Tibial nerve (tissue), 4 donors: ENCODE measurements at regions not wholly inside any gene's neighbourhood (a gene's known extent, or its start where the extent isn't known, plus 50 kb on each side); places are given as distances from the start of the nearest gene placed in this dataset.

ENCODE experiments used
- EP300 ChIP-seq, 2 donors: sonication (generic); formaldehyde crosslinking; IDR thresholded peaks; one replicate each; pipeline ENCODE4 v1.6.1; 2017; ENCODE audit warnings: antibody characterized with exemption in 2 of 2, mild to moderate bottlenecking in 1 of 2
- TF ChIP-seq, protein P1 (sequence below), 5 experiments: fragments of 200-600 bp in 3 of 5; fragments of 450-650 bp in 2 of 5; sonication (generic) in 3 of 5; IDR thresholded peaks; one replicate each; pipeline ENCODE4 v1.5.1; 2016 to 2019; ENCODE audit warnings: antibody characterized with exemption in 5 of 5, mild to moderate bottlenecking in 3 of 5, moderate library complexity in 2 of 5

DNA sequence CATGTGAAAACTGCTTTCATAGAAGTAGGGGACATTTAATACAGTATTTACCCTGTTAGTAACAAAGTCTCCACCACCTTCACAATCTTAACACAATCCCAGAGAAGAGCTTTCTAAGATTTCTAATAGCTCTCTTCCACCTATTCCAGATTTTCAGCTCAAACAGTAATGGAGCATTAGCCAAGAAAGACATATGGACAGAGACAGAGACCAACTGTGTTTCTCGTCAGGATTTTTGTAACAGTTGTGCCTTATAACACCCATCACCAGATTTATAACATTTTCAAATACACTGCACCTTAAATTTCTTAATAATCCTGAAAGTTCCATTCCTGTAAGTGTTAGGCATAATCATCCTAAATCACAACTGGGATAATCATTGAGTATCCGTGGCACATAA lies 321.2 kb upstream of the TMTC1 start:
- TF ChIP-seq, protein P1, sequence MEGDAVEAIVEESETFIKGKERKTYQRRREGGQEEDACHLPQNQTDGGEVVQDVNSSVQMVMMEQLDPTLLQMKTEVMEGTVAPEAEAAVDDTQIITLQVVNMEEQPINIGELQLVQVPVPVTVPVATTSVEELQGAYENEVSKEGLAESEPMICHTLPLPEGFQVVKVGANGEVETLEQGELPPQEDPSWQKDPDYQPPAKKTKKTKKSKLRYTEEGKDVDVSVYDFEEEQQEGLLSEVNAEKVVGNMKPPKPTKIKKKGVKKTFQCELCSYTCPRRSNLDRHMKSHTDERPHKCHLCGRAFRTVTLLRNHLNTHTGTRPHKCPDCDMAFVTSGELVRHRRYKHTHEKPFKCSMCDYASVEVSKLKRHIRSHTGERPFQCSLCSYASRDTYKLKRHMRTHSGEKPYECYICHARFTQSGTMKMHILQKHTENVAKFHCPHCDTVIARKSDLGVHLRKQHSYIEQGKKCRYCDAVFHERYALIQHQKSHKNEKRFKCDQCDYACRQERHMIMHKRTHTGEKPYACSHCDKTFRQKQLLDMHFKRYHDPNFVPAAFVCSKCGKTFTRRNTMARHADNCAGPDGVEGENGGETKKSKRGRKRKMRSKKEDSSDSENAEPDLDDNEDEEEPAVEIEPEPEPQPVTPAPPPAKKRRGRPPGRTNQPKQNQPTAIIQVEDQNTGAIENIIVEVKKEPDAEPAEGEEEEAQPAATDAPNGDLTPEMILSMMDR (IDR thresholded peaks at IDR 0.05), result no peak
- no peak for TF ChIP-seq EP300 (IDR thresholded peaks at IDR 0.05)
